Transverse colon (tissue), 4 donors: ENCODE measurements at regions not wholly inside any gene's neighbourhood (a gene's known extent, or its start where the extent isn't known, plus 50 kb on each side); places are given as distances from the start of the nearest gene placed in this dataset.

Experiments
- DNase-seq: peaks from one replicate; pipeline ENCODE4 v3.0.0-alpha.2; 2019
- H3K27ac ChIP-seq, 4 donors: fragments of 200-600 bp; sonication (generic); 2 replicates each; pipeline ENCODE4 v1.5.1; 2016 to 2018; ENCODE audit warnings: inconsistent platforms in 4 of 4
- H3K27me3 ChIP-seq: fragments of 200-600 bp; sonication (generic); 2 replicates; pipeline ENCODE4 v1.5.1; 2017; ENCODE audit warnings: inconsistent platforms
- H3K36me3 ChIP-seq, 4 donors: fragments of 200-600 bp; sonication (generic); 2 replicates each; pipeline ENCODE4 v1.5.1; 2017 to 2019; ENCODE audit warnings: inconsistent platforms in 4 of 4
- H3K4me1 ChIP-seq, 4 donors: fragments of 200-600 bp; sonication (generic); 2 replicates each; pipeline ENCODE4 v1.5.1; 2017 to 2020; ENCODE audit warnings: inconsistent platforms in 4 of 4
- H3K4me3 ChIP-seq, 4 donors: fragments of 200-600 bp; sonication (generic); 1 replicate in 1 of 4; 2 replicates in 3 of 4; pipeline versions ENCODE4 v1.5.1 to v1.6.1; 2017 to 2019; ENCODE audit warnings: inconsistent platforms in 4 of 4
- H3K9me3 ChIP-seq, 2 donors: fragments of 200-600 bp; sonication (generic); 2 replicates each; pipeline ENCODE4 v1.5.1; 2017 to 2019; ENCODE audit warnings: inconsistent platforms in 2 of 2
- CTCF ChIP-seq, 5 experiments: fragments of 200-600 bp in 3 of 5; fragments of 450-650 bp in 2 of 5; sonication (generic) in 3 of 5; IDR thresholded peaks; 1 replicate in 2 of 5; 2 replicates in 3 of 5; pipeline ENCODE4 v1.5.1; 2016 to 2017; ENCODE audit warnings: antibody characterized with exemption in 5 of 5, inconsistent platforms in 3 of 5, mild to moderate bottlenecking in 2 of 5, moderate library complexity in 1 of 5
- EP300 ChIP-seq: sonication (generic); formaldehyde crosslinking; IDR thresholded peaks from one replicate; pipeline ENCODE4 v1.6.1; 2017; ENCODE audit warnings: antibody characterized with exemption, low read depth
- POLR2A ChIP-seq: fragments of 450-650 bp; IDR thresholded peaks from one replicate; pipeline ENCODE4 v1.6.1; 2016; ENCODE audit warnings: antibody characterized with exemption, mild to moderate bottlenecking, moderate library complexity
- POLR2AphosphoS5 ChIP-seq, 3 donors: sonication (generic); formaldehyde crosslinking; IDR thresholded peaks; one replicate each; pipeline ENCODE4 v1.6.1; 2016; ENCODE audit warnings: antibody characterized with exemption in 3 of 3
- WGBS, 2 donors: methylation state at CpG; one replicate each; pipeline ENCODE4 v1.1.5; 2018; ENCODE audit warnings: low coverage in 1 of 2; 5-methylcytosine and 5-hydroxymethylcytosine counted together
- in situ Hi-C, 4 donors: fragments of 200-750 bp; cut with MboI; loops; one replicate each; pipeline versions ENCODE4 v1.15.0 to v1.15.1; 2017; ENCODE audit warnings: low sequenced_read_pairs in 3 of 4, low pct_ligation_motif_present in 1 of 4, low pct_unique_long_range_greater_than_20kb in 1 of 4
- intact Hi-C: fragments of 100-400 bp; cut with DNase I; formaldehyde crosslinking; loops from one replicate; pipeline ENCODE4 v1.15.1; 2023; ENCODE audit warnings: low total_unique reads

- WGBS, 2 donors: 86 to 100% methylated on average over 1 of the region's 1 CpG
- H3K4me3 ChIP-seq: no peak overlapping the region
- intact Hi-C loops (no loop called here), in situ Hi-C loops (no loop called here)
- H3K27me3 ChIP-seq: no peaks in the 10 kb centered on the region
- H3K27ac ChIP-seq: no peak overlapping the region
- H3K4me1 ChIP-seq: no peaks in the 10 kb centered on the region
- H3K36me3 ChIP-seq: no peaks in the 10 kb centered on the region
- H3K9me3 ChIP-seq: no peaks in the 10 kb centered on the region
- TF ChIP-seq CTCF (IDR thresholded peaks at IDR 0.05) (no peak), POLR2A (no peak), EP300 (no peak), POLR2AphosphoS5 (IDR thresholded peaks at IDR 0.05) (no peak)
- DNase-seq: no peak
These were observed 50.7 kb upstream of the SCG2 start for GRCh38 chr2:223652902-223653301.

GRCh38 chr2:223652122-223652521 lies 50.0 kb upstream of the SCG2 start:
- H3K4me3 ChIP-seq: no peak overlapping the region
- no peak for TF ChIP-seq POLR2A
- no peak for TF ChIP-seq CTCF (IDR thresholded peaks at IDR 0.05)
- TF ChIP-seq POLR2AphosphoS5 (IDR thresholded peaks at IDR 0.05): no peak
- no peak for TF ChIP-seq EP300
- in situ Hi-C loops: no loop called here
- no peaks in the 10 kb centered on the region for H3K36me3 ChIP-seq
- H3K27ac ChIP-seq: no peak overlapping the region
- H3K4me1 ChIP-seq: no peaks in the 10 kb centered on the region
- intact Hi-C loops: no loop called here
- H3K27me3 ChIP-seq: no peaks in the 10 kb centered on the region
- no peaks in the 10 kb centered on the region for H3K9me3 ChIP-seq
- DNase-seq: no peak
- WGBS, 2 donors: 86 to 89% methylated on average over 1 of the region's 1 CpG
